GM12878 (cell line): ENCODE measurements at regions not wholly inside any gene's neighbourhood (a gene's known extent, or its start where the extent isn't known, plus 50 kb on each side); places are given as distances from the start of the nearest gene placed in this dataset.

Experiments used
- ATF2 ChIP-seq: IDR thresholded peaks from 2 replicates; pipeline ENCODE4 v1.6.1; 2012; ENCODE audit warnings: low read length, inconsistent platforms
- CBFB ChIP-seq: IDR thresholded peaks from 2 replicates; pipeline ENCODE4 v1.6.1; 2016; ENCODE audit warnings: antibody characterized with exemption, low read depth
- HSF1 ChIP-seq: fragments of 150-350 bp; IDR thresholded peaks from 2 replicates; pipeline ENCODE4 v1.6.1; 2014; ENCODE audit warnings: mild to moderate bottlenecking, low read depth, low read length
- MEF2A ChIP-seq: IDR thresholded peaks from 2 replicates; pipeline ENCODE4 v1.6.1; 2011; ENCODE audit warnings: low read depth, mild to moderate bottlenecking, low read length, moderate library complexity; ENCODE audit not compliant: insufficient read depth
- MYC ChIP-seq: IDR thresholded peaks from 2 replicates; pipeline ENCODE4 v1.6.1; 2011; ENCODE audit warnings: mild to moderate bottlenecking, low read length, moderate library complexity, inconsistent platforms; ENCODE audit not compliant: insufficient read depth, insufficient replicate concordance, insufficient read length, severe bottlenecking
- RAD21 ChIP-seq: IDR thresholded peaks from 2 replicates; pipeline ENCODE4 v1.6.1; 2011; ENCODE audit warnings: mild to moderate bottlenecking, low read depth, low read length, moderate library complexity; ENCODE audit not compliant: insufficient read depth
- SMAD1 ChIP-seq: fragments of 450-650 bp; IDR thresholded peaks from 2 replicates; pipeline ENCODE4 v1.6.1; 2018; ENCODE audit warnings: mild to moderate bottlenecking, low read depth; ENCODE audit not compliant: partially characterized antibody
- ZBTB33 ChIP-seq: fragments of 450-650 bp; IDR thresholded peaks from 2 replicates; pipeline ENCODE4 v1.6.1; 2017; ENCODE audit warnings: mild to moderate bottlenecking

GRCh38 chr5:58378613-58379390, 81.1 kb downstream of the PLK2 start (continued):
- no peak for TF ChIP-seq ATF2
- no peak for TF ChIP-seq MYC
- no peak for TF ChIP-seq ZBTB33
- no peak for TF ChIP-seq CBFB
- TF ChIP-seq RAD21, result no peak
- no peak for TF ChIP-seq HSF1
- no peak for TF ChIP-seq MEF2A
- TF ChIP-seq SMAD1, result no peak
